Middle frontal gyrus (tissue), 1 donor: ENCODE measurements at regions not wholly inside any gene's neighbourhood (a gene's known extent, or its start where the extent isn't known, plus 50 kb on each side); places are given as distances from the start of the nearest gene placed in this dataset.

Source experiments
- DNase-seq: peaks from one replicate; pipeline ENCODE4 v3.0.0-alpha.2; 2015; ENCODE audit warnings: low spot score; ENCODE audit errors: extremely low spot score

GRCh38 chr14:22002860-22003284 is 329.3 kb upstream of the OR4E1 start:
- DNase-seq = no peak

GRCh38 chr14:21999402-21999801 is 325.8 kb upstream of the OR4E1 start:
- no peak for DNase-seq

- DNase-seq = no peak
Measured at GRCh38 chr14:21997300-21997699, 323.7 kb upstream of the OR4E1 start.

- no peak for DNase-seq
Measured at GRCh38 chr14:21995332-21995731, 321.7 kb upstream of the OR4E1 start.

- no peak for DNase-seq
Measured at GRCh38 chr14:21993837-21994236, 320.2 kb upstream of the OR4E1 start.

GRCh38 chr14:21993070-21993469 is 319.5 kb upstream of the OR4E1 start:
- DNase-seq = no peak

GRCh38 chr14:21991130-21991529 is 317.5 kb upstream of the OR4E1 start:
- no peak for DNase-seq

- peak; percentile 9 for DNase-seq
Measured at GRCh38 chr14:21990116-21990515, 316.5 kb upstream of the OR4E1 start.

GRCh38 chr14:21989090-21989489 is 315.5 kb upstream of the OR4E1 start:
- DNase-seq = no peak

GRCh38 chr14:21988413-21988812 is 314.8 kb upstream of the OR4E1 start:
- no peak for DNase-seq

- no peak for DNase-seq
Measured at GRCh38 chr14:21987937-21988336, 314.3 kb upstream of the OR4E1 start.

- no peak for DNase-seq
Measured at GRCh38 chr14:21985081-21985480, 311.5 kb upstream of the OR4E1 start.

GRCh38 chr14:21978999-21979314 is 305.3 kb upstream of the OR4E1 start:
- no peak for DNase-seq

- DNase-seq = no peak
Measured at GRCh38 chr14:21978184-21978998, 304.8 kb upstream of the OR4E1 start.

- DNase-seq = no peak
Measured at GRCh38 chr14:21974741-21975140, 301.1 kb upstream of the OR4E1 start.

- DNase-seq = no peak
Measured at GRCh38 chr14:21965042-21965441, 291.4 kb upstream of the OR4E1 start.

- no peak for DNase-seq
Measured at GRCh38 chr14:21964180-21964579, 290.6 kb upstream of the OR4E1 start.

- no peak for DNase-seq
Measured at GRCh38 chr14:21960636-21961035, 287.0 kb upstream of the OR4E1 start.

GRCh38 chr14:21941885-21942284 is 268.3 kb upstream of the OR4E1 start:
- no peak for DNase-seq

- no peak for DNase-seq
Measured at GRCh38 chr14:21940887-21941856, 267.6 kb upstream of the OR4E1 start.

- no peak for DNase-seq
Measured at GRCh38 chr14:21939836-21940235, 266.2 kb upstream of the OR4E1 start.

GRCh38 chr14:21937996-21938395 is 264.4 kb upstream of the OR4E1 start:
- no peak for DNase-seq
